Activated T-cell treated with anti-CD3 and anti-CD28 coated beads for 4 hours (primary cell): ENCODE measurements at regions not wholly inside any gene's neighbourhood (a gene's known extent, or its start where the extent isn't known, plus 50 kb on each side); places are given as distances from the start of the nearest gene placed in this dataset.

Experiments used
- DNase-seq: peaks from one replicate; pipeline ENCODE4 v3.0.0-alpha.2; 2020

DNA sequence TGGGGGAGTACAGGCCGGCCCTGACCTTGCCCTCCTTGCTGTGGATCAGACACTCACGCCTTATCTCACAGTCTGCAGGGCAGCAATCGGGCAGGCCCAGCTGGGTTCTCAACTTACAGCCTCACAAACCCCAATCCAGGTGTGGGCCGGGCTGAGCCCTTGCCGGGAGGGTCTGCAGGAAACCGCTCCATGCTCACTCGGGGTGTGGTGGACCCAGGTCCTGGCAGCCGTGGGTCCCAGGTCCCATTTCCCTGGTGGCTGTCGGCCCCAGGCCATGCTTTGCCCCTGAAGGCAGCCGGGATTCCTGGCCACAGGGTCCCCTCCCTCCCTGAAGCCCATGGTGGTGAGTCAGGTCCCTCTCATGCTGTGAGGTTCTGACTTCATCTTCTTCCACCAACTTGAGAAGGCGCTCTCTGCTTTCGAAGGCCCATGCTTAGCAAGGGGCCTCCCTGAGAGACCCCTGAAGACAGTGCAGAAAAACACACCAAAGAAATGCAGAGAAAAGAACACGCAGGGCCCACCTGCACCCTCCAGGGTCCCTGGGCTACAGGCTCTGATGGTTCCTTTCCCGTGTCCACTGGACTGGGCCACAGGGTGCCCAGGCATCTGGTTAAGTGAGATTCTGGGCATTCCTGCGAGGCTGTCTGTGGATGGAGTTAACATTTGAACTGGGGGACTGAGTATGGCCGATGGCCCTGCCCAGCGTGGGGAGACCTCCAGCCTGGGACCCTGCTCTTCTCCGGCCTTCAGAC is 588.2 kb downstream of the BRD1 start:
- DNase-seq, result no peak

- DNase-seq, result no peak
These were observed 589.2 kb downstream of the BRD1 start for GRCh38 chr22:49238181-49239141.

GRCh38 chr22:49237703-49238102 is 590.0 kb downstream of the BRD1 start:
- DNase-seq, result no peak

DNA sequence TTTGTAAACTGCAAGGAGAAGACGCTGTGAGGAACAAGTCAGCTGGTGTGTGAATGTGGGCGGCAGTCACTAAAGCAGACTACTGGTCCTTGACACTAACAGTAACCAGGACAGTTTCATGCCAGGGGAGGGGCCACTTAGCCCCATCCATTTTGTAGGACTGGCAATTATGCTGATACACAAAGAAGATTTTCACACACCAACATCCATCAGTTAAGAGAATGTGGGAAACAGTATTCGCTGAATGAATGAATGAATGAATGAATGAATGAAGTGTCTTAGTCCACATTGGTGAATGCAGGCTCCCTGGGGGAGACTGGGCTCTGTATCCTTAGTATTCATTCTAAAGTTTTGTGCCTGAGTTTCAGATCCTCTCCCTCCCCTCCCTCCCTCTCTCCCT is 590.4 kb downstream of the BRD1 start:
- no peak for DNase-seq

DNA sequence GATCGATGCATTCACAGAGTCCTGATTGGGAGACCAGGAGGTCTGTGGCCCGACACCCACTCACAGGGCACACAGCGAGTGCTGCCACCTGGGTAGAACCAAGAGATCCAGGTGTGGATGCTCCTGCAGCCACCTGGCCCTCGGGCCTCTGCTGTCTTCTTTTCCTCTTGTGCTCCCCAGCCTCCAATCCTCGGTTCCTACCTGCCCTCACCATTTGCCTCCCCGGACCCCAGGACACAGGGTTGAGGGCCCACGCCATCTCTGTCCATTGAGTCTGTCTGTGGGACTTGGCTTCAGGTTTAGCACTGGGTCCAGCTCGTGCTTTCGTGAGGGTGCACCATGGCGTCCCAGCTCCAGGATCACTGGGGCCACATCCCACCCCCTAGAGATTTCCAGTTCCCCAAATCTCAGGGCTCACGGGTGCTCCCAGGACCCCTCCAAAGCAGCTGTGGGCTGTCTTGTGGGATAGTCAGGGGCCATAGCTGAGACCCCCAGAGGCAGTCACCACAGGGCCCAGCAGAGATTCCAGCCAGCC is 591.1 kb downstream of the BRD1 start:
- DNase-seq, result no peak

DNA sequence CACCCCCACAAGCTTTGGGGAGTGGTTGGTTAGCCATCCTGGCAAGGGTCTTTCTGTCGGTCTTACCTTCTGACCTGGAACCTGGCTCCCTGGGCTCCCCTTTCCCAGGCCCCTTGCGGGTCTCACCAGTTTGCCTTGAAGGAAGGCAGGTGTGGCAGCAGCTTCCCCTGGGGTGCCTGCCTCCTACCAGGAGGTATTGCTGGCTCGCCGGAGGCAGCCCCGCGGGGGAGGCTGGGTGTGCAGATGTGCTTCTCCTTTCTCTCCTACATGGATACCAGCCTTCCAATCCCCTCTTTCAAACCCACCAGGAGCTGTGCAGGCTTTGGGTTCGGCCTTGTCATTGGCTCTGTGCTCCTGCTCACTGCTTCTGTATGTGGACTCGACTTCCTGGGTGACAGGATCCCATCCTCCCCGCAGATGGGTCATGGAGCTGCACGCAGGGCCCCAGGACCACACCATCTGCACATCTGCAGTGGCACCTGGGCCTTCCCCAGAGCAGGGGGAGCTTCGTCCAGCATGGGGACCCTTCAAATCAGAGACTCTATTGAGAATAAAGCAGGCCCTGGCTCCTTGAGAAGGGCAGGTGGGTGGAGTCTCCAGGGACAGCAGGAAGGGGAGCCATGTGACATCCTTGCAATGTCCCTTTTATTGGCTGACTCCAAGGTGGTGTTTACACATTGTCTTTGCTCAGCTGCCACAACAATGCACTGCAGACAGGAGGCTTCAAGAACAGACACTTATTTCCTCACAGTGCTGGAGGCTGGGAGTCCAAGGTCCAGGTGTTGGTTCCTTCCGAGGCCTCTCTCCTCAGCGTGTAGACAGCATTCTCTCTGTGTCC is 592.0 kb downstream of the BRD1 start:
- DNase-seq, result no peak

DNA sequence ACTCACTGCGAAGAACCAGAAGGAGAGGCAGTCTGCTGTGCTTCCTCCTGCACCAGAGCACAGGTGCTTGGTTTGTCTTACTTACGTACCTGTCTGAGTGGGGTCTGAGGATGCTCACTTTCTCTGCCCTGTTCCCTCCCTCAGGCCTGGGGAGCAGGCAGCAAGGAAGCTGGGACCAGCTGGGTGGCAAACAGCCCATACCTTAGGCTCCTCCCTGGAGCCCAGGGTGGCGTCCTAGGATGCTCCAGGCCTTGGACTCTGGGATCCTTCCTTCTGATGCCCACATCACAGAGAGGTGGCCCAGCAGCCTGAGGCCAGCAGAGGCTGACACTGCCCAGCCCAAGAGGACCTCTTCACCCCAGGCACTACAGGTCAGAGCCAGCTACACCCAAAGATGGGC is 593.2 kb downstream of the BRD1 start:
- DNase-seq, result no peak

- DNase-seq, result no peak
These were observed 594.1 kb downstream of the BRD1 start for GRCh38 chr22:49233507-49234100.

- no peak for DNase-seq
These were observed 595.2 kb downstream of the BRD1 start for GRCh38 chr22:49232319-49233067.

DNA sequence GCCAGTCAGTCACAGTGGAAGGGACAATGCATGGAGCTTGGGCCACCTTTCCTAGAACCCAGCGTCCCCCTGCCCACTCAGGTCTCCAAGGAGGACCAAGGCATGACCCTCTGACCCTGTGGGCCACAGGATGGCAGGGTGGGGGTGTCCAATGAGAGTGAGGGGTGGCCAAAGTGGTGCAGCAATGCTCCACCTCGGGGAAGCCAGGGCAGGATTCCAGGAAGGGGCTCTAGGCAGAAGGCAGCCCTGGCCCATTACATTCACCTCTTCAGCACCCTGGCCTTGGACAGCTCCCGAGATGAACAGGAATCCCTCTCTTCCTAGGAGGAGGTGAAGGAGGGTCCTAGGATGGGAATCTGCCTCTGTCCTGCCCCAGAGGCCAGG is 597.5 kb downstream of the BRD1 start:
- DNase-seq, result no peak

DNA sequence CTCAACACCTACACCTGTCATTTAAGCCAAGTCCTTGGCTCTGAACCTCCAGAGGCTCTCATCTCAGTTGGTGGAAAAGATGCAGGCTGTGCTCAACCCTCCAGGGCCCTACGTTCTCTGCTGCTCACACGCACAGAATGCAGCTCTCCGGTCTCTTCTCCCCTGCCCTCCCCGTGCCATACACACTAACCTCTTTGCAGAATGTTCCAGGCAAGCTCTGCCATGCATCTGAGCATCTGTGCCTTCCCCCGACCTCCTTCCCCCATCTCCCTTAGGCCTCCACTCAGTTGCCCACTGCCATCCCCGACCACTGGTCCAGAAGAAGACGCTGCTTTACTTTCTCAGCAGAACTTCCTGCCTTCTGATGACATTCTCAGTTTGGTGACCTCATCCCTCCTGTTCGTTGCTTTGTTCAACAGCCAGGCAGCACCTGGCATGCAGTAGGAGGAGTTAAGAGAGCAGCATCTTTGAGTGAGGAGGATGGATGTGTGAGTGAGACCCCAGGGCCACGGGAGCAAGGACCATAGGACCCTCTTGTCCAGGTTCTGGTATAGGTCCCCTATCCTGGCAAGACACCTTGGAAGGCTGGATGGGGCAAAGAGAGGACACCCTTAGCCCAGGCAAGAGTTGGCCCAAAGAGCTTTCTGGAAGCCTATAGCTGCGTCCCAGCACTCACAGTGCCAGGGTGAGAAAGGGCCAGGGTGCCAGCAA is 598.0 kb downstream of the BRD1 start:
- no peak for DNase-seq

GRCh38 chr22:49228431-49229037 is 599.1 kb downstream of the BRD1 start:
- DNase-seq, result no peak

GRCh38 chr22:49227670-49228069 is 600.0 kb downstream of the BRD1 start:
- DNase-seq, result no peak

DNA sequence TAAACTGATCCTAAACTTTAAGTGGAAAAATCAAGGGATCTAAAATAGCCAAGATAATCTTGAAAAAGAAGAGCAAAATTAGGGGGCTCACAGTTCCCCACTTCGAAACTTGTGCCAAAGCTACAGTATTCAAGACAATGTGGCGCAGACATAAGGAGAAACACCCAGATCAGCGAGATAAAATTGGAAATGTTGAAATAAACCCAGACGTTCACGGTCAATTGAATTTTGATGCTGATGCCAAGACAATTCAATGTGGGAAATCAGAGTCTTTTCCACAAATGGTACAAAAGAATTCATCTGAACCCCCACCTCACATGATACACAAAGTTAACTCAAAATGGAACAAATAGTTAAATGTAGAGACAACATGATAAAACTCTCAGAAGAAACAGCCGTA is 601.6 kb downstream of the BRD1 start:
- no peak for DNase-seq

GRCh38 chr22:49224243-49224642 is 603.4 kb downstream of the BRD1 start:
- no peak for DNase-seq

DNA sequence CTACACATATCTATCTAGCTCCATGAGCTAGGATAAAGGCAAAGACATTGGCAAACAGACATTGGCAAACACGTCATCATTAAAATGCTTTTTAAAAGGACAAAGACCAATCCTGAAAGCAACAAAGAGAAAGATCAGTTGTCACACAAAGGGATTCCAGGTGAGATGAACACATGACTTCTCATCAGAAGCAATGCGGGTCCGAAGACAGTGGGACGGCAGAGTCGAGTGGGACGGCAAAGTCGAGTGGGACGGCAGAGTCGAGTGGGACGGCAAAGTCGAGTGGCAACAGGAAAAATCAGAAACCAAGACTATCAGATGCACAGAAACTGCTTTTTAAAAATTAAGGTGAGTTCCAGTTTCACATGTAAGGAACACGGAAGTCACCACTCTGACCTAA is 609.5 kb downstream of the BRD1 start:
- no peak for DNase-seq

DNA sequence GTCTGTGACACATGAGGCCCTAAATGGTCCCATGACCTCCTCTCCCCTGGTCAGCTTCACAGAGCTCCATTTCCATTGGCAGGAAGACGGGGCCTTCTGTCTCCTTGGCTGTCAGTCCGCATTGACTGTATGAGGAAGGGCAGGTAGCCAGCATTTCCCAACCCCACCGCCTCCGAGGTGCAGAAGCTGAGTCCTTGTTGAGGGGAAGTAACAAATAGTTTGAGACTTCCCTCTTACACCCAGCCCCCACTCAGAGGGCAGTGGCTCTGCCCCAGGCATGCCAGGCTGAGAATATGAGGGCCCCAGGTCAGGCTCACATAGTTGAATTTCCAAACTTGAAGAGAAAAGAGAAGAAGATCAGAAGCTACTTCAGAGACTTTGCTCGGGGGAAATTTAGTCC is 611.1 kb downstream of the BRD1 start:
- no peak for DNase-seq

GRCh38 chr22:49215840-49216239 is 611.8 kb downstream of the BRD1 start:
- DNase-seq, result no peak

DNA sequence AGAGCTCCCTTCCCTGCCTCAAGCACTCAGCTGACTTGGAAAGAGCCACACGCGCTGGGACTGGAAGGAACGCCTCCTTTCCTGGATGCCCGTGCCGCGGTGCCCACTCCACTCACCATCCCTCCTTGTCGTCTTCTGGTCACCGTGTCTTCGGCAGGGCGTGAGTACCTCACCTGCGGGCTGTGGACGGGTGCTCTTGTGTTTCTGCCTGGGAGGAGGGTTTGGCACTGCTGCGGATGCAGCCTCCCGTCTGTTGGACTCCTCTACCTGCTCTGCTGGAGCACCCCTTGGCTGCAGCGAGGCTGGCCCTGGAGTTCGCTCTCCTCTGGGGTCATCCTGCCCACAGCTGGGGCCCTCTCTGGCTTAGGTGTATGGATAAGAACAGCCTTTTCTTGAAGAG is 612.7 kb downstream of the BRD1 start:
- DNase-seq, result no peak

DNA sequence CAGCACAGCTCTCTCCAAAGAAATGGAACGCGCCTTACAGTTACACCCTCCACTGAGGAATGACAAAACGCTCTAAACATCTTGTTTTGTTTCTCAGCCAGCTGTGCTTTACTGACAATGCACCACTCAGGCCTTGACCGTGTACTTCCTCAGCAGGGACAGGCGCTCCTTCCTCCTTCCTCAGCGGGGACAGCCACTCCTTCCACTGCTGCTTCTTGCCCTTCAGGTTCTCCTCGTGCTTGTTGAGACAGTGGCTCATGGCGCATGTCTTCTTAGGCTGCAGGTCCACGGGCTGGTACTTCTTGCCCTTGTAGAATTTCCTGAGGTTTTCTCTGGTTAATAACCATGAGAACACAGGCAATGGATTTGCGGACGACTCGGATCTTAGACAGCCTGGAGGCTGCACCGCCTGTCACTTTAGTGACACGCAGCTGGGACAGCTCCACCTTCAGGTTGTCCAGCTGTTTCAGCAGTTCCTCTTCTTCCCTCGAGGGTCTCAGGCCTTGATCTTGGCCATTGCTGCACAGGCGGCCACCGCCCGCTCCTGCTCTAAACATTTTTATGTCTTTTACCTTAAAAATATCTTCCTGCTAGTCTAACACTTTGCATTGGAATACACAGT is 613.8 kb downstream of the BRD1 start:
- DNase-seq, result no peak
